OCI-LY1 (cell line): ENCODE measurements at regions not wholly inside any gene's neighbourhood (a gene's known extent, or its start where the extent isn't known, plus 50 kb on each side); places are given as distances from the start of the nearest gene placed in this dataset.

Experiments used
- CTCF ChIP-seq: fragments of 200-600 bp; sonication (generic), shearing (Covaris generic); IDR thresholded peaks from 2 replicates; pipeline ENCODE4 v1.5.1; 2017; ENCODE audit warnings: mild to moderate bottlenecking, antibody characterized with exemption, low read length, moderate library complexity, mixed read lengths
- EZH2 ChIP-seq: fragments of 200-600 bp; sonication (generic), shearing (Covaris generic); IDR thresholded peaks from 2 replicates; pipeline ENCODE4 v1.8.0; 2017; ENCODE audit warnings: borderline replicate concordance, mixed run types, mild to moderate bottlenecking, antibody characterized with exemption, low read length, moderate library complexity, mixed read lengths

- TF ChIP-seq EZH2 (no peak), CTCF (no peak)
Measured at GRCh38 chr9:11595756-11596155, 983.0 kb upstream of the PTPRD start.
